Cardiac fibroblast (primary cell): ENCODE measurements at regions not wholly inside any gene's neighbourhood (a gene's known extent, or its start where the extent isn't known, plus 50 kb on each side); places are given as distances from the start of the nearest gene placed in this dataset.

Experiments used
- DNase-seq, 2 donors: peaks; one replicate each; pipeline versions ENCODE4 v3.0.0 to v3.0.0-alpha.2; 2010; ENCODE audit warnings: low read depth in 2 of 2
- H3K4me3 ChIP-seq, 2 donors: replicated peaks in 1 of 2; 1 replicate in 1 of 2; 2 replicates in 1 of 2; pipeline ENCODE4 v1.5.1; 2011; ENCODE audit warnings: low read depth in 2 of 2, low read length in 2 of 2, mild to moderate bottlenecking in 2 of 2, moderate library complexity in 1 of 2
- TF ChIP-seq, protein P1 (sequence below): IDR thresholded peaks from one replicate; pipeline ENCODE4 v1.5.1; 2011; ENCODE audit warnings: low read depth, mild to moderate bottlenecking, low read length, inconsistent platforms

DNA sequence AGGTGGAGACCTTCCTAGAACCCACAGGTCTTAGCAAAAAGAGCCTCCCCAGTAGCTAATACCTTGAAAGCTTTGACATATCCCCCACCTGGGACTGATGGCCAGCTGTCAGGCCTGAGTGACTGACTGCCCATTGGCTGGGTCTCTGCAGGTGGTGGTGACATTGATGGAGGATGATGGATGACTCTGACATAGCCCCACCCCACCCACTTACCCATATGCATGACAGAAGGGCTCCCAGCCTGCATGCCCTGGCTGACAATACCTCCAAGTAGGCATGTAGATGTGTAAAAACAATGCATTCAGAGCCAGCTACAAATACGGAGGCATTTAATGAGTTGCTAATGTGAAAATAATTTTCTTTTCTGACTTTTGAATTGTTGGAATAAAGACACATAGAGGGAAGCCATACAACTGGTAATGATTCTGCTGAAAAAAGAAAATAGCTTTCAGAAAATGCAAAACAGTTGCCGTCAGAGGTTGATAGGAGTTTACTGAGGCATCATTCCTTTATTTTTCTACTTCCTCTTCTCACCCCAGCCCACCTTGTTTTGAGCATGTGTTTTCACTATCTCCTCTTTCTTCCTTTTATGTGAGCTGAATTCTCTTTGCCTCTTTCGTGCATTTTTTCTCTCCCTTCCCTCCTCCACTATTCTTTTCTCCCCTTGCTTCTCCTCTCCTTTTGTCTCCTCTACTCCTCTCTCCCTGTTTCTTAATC lies 70.6 kb downstream of the OLIG3 start:
- TF ChIP-seq, protein P1, sequence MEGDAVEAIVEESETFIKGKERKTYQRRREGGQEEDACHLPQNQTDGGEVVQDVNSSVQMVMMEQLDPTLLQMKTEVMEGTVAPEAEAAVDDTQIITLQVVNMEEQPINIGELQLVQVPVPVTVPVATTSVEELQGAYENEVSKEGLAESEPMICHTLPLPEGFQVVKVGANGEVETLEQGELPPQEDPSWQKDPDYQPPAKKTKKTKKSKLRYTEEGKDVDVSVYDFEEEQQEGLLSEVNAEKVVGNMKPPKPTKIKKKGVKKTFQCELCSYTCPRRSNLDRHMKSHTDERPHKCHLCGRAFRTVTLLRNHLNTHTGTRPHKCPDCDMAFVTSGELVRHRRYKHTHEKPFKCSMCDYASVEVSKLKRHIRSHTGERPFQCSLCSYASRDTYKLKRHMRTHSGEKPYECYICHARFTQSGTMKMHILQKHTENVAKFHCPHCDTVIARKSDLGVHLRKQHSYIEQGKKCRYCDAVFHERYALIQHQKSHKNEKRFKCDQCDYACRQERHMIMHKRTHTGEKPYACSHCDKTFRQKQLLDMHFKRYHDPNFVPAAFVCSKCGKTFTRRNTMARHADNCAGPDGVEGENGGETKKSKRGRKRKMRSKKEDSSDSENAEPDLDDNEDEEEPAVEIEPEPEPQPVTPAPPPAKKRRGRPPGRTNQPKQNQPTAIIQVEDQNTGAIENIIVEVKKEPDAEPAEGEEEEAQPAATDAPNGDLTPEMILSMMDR = no peak
- no peak for DNase-seq
- no peak overlapping the region for H3K4me3 ChIP-seq

DNA sequence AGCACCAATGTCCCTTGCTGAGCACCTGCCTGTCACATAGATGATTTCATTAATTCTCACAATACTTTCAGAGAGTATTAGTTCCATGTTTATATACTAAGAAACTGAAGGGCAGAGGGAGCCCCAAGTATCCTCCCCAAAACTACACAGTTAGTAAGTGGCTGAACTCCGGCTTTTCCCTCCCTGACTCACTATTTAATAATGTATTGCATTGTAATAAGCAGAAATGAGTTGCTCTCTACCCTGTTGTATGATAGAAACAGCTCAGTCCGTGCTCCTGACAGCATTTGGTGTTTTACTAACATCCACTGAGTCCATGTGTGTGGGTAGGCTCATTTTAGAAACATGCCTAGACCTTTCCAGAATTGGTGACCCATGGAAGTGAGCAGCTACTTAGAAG lies 76.8 kb downstream of the OLIG3 start:
- TF ChIP-seq, protein P1 = no peak
- DNase-seq = peak; percentile 8 to 75
- no peak overlapping the region for H3K4me3 ChIP-seq

DNA sequence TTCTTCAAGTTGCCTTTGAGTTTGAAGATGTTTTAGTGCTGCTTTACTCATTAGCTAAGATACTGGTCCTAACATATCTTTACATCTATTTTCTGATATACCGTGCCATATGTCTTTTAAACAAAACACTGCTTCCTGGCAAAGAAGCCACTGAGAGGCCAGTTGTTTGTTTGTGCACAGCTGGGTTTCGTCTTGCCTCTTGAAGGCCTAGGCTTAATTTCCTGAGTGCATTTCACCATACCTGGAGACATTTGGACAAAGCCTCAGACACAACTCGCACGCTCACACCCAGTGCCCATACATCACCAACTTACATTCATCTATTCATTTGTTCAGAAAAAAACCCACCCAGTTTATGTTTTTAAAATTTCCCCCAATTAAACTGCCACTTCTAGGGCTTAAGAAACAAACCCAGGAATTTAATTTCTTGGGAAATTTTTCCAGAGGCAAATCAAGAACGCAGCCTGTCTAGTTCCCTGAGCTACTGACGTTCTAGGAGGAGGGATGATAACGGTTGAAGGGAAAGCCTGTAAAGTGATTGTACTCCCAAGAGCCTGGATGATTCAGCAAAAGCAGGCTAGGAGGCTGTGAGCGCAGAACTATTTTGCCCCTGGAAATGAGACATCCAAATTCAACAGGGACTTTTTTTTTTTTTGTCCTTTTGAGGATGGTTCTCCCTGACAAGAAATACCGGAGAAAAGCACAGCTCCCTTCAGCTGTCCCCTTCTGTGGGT lies 77.7 kb downstream of the OLIG3 start:
- DNase-seq = peak; percentile 88 to 93
- H3K4me3 ChIP-seq = no peak overlapping the region
- TF ChIP-seq, protein P1 = no peak

DNA sequence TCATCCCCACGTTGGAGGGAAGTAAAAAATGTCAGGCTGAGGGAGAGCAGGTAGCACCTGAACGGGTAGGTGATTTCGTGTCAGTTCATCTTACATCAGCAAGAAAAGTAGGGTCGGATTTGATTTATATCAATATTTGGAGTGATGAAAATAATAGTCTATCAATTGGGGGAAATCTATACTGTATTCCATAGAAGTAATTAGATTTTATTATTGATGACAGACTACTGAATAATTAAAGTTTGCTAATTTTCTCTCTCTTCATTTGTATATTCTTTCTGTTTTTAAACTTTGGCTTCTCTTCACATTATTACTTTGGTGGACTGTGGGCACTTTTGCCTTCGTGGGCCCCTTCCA lies 78.4 kb downstream of the OLIG3 start:
- TF ChIP-seq, protein P1 = no peak
- no peak overlapping the region for H3K4me3 ChIP-seq
- no peak for DNase-seq

DNA sequence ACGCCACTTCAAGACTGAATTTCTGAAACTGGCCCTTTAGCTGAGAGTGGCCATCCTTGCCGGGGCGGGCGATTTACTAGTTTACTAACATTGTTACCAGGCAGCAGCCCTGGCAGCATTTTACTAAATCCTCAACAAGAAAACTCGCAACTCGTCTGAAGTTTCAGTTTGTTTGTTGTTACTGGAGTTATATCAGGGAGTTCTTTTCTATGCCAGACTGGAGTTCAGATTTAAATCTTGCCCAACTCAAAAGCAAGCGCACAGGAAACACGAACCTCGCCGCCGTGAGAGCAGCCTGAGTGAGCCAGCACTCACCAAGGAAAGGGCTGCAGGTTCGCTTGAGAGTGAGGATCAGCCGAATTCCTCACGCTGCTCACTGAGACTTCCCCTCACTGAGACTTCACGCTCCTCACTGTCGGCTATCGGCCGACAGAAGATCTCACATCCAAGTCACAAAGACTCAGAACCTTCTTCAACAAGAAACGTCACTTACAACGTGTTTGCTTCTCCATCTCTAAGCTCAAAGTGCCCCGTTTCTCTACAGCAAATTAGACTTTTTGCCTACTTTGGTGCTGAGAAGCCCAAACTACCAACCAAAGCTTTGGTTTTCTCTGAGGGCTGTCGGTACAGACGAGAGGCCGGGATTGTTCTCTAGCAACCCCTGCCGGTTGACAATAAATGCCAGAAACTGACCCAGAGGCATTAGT lies 78.9 kb downstream of the OLIG3 start:
- TF ChIP-seq, protein P1 = peak; percentile 70
- DNase-seq = peak; percentile 75 to 76
- H3K4me3 ChIP-seq = peak overlapping the region; percentile 34 to 45

DNA sequence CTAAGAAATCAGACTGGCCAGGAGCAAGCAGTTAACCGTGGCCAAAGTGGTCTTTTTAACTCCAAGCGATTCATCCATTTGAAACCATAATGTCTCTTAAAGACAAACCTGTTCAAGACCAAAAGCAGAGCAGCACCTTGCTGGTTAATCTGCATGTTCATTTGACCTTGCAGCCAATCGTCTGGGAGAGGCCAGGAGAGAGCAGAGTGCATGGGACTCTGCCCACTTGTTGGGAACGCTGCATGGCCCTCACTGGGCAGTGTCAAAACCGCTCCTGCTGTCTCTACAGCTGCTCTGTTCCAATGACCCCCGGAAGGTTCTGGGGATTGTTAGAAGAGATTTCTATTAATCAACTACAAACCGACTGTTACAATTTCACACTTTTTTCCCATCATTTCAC lies 79.6 kb downstream of the OLIG3 start:
- TF ChIP-seq, protein P1 = no peak
- H3K4me3 ChIP-seq = no peak overlapping the region
- DNase-seq = no peak
